H1 (cell line): ENCODE measurements at regions not wholly inside any gene's neighbourhood (a gene's known extent, or its start where the extent isn't known, plus 50 kb on each side); places are given as distances from the start of the nearest gene placed in this dataset.

Experiments used
- CHD7 ChIP-seq: fragments of 300-600 bp; sonication (generic); IDR thresholded peaks from 2 replicates; pipeline ENCODE4 v1.7.1; 2012; ENCODE audit warnings: low read length, moderate library complexity, mild to moderate bottlenecking, inconsistent platforms; ENCODE audit not compliant: insufficient replicate concordance
- HDAC6 ChIP-seq: IDR thresholded peaks from one replicate; pipeline ENCODE4 v1.7.1; 2012; ENCODE audit warnings: low read depth, mild to moderate bottlenecking, inconsistent platforms, low read length, moderate library complexity
- SP1 ChIP-seq: IDR thresholded peaks from 2 replicates; pipeline ENCODE4 v1.6.1; 2011; ENCODE audit warnings: low read depth, low read length
- USF2 ChIP-seq: IDR thresholded peaks from 2 replicates; pipeline ENCODE4 v1.6.1; 2011; ENCODE audit warnings: low read length, improper control_type of control experiment

GRCh38 chr5:44932922-44933585, 124.3 kb downstream of the MRPS30 start (continued):
- TF ChIP-seq CHD7 (no peak), HDAC6 (no peak), USF2 (no peak), SP1 (no peak)
